Right lobe of liver (tissue), 6 donors: ENCODE measurements at regions not wholly inside any gene's neighbourhood (a gene's known extent, or its start where the extent isn't known, plus 50 kb on each side); places are given as distances from the start of the nearest gene placed in this dataset.
A peak's percentile ranks its signal among the peaks of the same experiment; 100 is the strongest.

Experiments
- ATAC-seq, 4 donors: fragments of 200-7000 bp; cut with Tn5 transposase; one replicate each; pipeline ENCODE4 v1.9.1; 2020; ENCODE audit warnings: mild to moderate bottlenecking in 4 of 4, moderate library complexity in 4 of 4
- DNase-seq, 3 donors: peaks; one replicate each; pipeline ENCODE4 v3.0.0-alpha.2; 2020
- H3K27ac ChIP-seq, 3 donors: fragments of 200-600 bp; one replicate each; pipeline ENCODE4 v1.8.0; 2022
- H3K27me3 ChIP-seq, 2 donors: fragments of 200-600 bp; one replicate each; pipeline ENCODE4 v1.8.0; 2022
- H3K36me3 ChIP-seq, 4 donors: fragments of 200-600 bp; sonication (generic) in 1 of 4; one replicate each; pipeline versions ENCODE4 v1.5.1 to v1.8.0; 2017 to 2022; ENCODE audit warnings: control low read depth in 1 of 4
- H3K4me1 ChIP-seq, 4 donors: fragments of 200-600 bp; sonication (generic) in 1 of 4; one replicate each; pipeline versions ENCODE4 v1.5.1 to v1.8.0; 2017 to 2022; ENCODE audit warnings: control low read depth in 1 of 4
- H3K4me3 ChIP-seq, 3 donors: fragments of 200-600 bp; one replicate each; pipeline ENCODE4 v1.8.0; 2022
- H3K9me3 ChIP-seq, 4 donors: fragments of 200-600 bp; sonication (generic) in 1 of 4; one replicate each; pipeline versions ENCODE4 v1.5.1 to v1.8.0; 2017 to 2022; ENCODE audit warnings: control low read depth in 1 of 4
- CTCF ChIP-seq, 4 donors: fragments of 200-600 bp in 3 of 4; fragments of 450-650 bp in 1 of 4; IDR thresholded peaks; one replicate each; pipeline versions ENCODE4 v1.5.1 to v1.8.0; 2016 to 2022; ENCODE audit warnings: antibody characterized with exemption in 4 of 4, mild to moderate bottlenecking in 2 of 4
- POLR2A ChIP-seq: fragments of 450-650 bp; IDR thresholded peaks from one replicate; pipeline ENCODE4 v1.6.1; 2017; ENCODE audit warnings: antibody characterized with exemption, mild to moderate bottlenecking
- WGBS: methylation state at CpG from one replicate; pipeline ENCODE4 v1.1.6; 2018; ENCODE audit warnings: low coverage, low lambda C conversion rate; ENCODE audit not compliant: insufficient coverage; ENCODE audit errors: missing lambda C conversion rate; 5-methylcytosine and 5-hydroxymethylcytosine counted together
- intact Hi-C, 2 donors: fragments of 100-400 bp; cut with DNase I; formaldehyde crosslinking; loops; one replicate each; pipeline versions ENCODE4 v1.11.2 to v1.14.1; 2022
- donor health status: DM: no; HTN: yes; CAD: no.
- donor health status: DM: no; HTN: no; CAD: no.
- donor health status: DM: no; HTN: no; CAD: no.
- donor health status: DM: no; HTN: yes; CAD: no.
- donor health status: DM: no; HTN: yes; CAD: no.

GRCh38 chr3:152959307-152959706 is 124.4 kb downstream of the P2RY1 start:
- ATAC-seq (no peak), DNase-seq (no peak)
- intact Hi-C loops, result no loop called here
- H3K27ac ChIP-seq, result no peak overlapping the region
- no peaks in the 10 kb centered on the region for H3K36me3 ChIP-seq
- no peak overlapping the region for H3K4me3 ChIP-seq
- 84% methylated on average over 3 of the region's 3 CpGs for WGBS
- no peaks in the 10 kb centered on the region for H3K27me3 ChIP-seq
- H3K4me1 ChIP-seq, result peaks cover 0 to 14% (median 0%) of the 10 kb centered on the region in 4 donors
- TF ChIP-seq CTCF (IDR thresholded peaks at IDR 0.05), result no peak
- no peak for TF ChIP-seq POLR2A
- H3K9me3 ChIP-seq, result no peaks in the 10 kb centered on the region

- Histone ChIP-seq H3K4me3 (no peak overlapping the region), H3K27ac (no peak overlapping the region), H3K9me3 (no peaks in the 10 kb centered on the region), H3K4me1 (peaks cover 0 to 14% (median 0%) of the 10 kb centered on the region in 4 donors), H3K36me3 (no peaks in the 10 kb centered on the region), H3K27me3 (no peaks in the 10 kb centered on the region)
- WGBS, result 48% methylated on average over 3 of the region's 3 CpGs
- DNase-seq (no peak), ATAC-seq (peak; percentile 22 to 69 (median 58))
- TF ChIP-seq CTCF (IDR thresholded peaks at IDR 0.05), result no peak
- no peak for TF ChIP-seq POLR2A
- intact Hi-C loops, result no loop called here
These were observed 125.8 kb downstream of the P2RY1 start for GRCh38 chr3:152960684-152961083.

- H3K27ac ChIP-seq, result no peak overlapping the region
- H3K9me3 ChIP-seq, result no peaks in the 10 kb centered on the region
- DNase-seq (peak in 1 of 3 donors; percentile 46), ATAC-seq (peak; percentile 95 to 98 (median 97))
- H3K36me3 ChIP-seq, result no peaks in the 10 kb centered on the region
- H3K4me1 ChIP-seq, result peaks cover 0 to 14% (median 0%) of the 10 kb centered on the region in 4 donors
- H3K27me3 ChIP-seq, result no peaks in the 10 kb centered on the region
- WGBS, result 18% methylated on average over 2 of the region's 2 CpGs
- intact Hi-C loops, result no loop called here
- no peak overlapping the region for H3K4me3 ChIP-seq
- TF ChIP-seq CTCF (IDR thresholded peaks at IDR 0.05), result peak; percentile 56 to 71 (median 62)
- no peak for TF ChIP-seq POLR2A
These were observed 126.4 kb downstream of the P2RY1 start for GRCh38 chr3:152961323-152961722.

- ATAC-seq, result no peak
- H3K27ac ChIP-seq, result no peak overlapping the region
These were observed 130.1 kb downstream of the P2RY1 start for GRCh38 chr3:152964911-152965609.

More at GRCh38 chr3:152964911-152965609, 130.1 kb downstream of the P2RY1 start:
- Histone ChIP-seq H3K36me3 (no peaks in the 10 kb centered on the region), H3K27me3 (no peaks in the 10 kb centered on the region), H3K9me3 (no peaks in the 10 kb centered on the region), H3K4me3 (no peak overlapping the region), H3K4me1 (peaks cover 0 to 14% (median 0%) of the 10 kb centered on the region in 4 donors)
- DNase-seq, result no peak
- WGBS, result 40% methylated on average over 1 of the region's 1 CpG
- intact Hi-C loops, result no loop called here
- TF ChIP-seq POLR2A (no peak), CTCF (IDR thresholded peaks at IDR 0.05) (no peak)
